ENCODE measurements at regions not wholly inside any gene's neighbourhood (a gene's known extent, or its start where the extent isn't known, plus 50 kb on each side); places are given as distances from the start of the nearest gene placed in this dataset.

GRCh38 chr7:145147865-145148264, 312.0 kb upstream of the TPK1 start:
- Histone ChIP-seq H3K4me1 (ENCODE audit: control insufficient read depth in 2 of 2, insufficient read depth in 2 of 2, low read length in 2 of 2) (no peaks in the 10 kb centered on the region), H3K27me3 (replicated peaks in 1 of 4; ENCODE audit: control extremely low read depth in 1 of 4, control insufficient read depth in 3 of 4, insufficient read depth in 4 of 4, low read length in 3 of 4) (no peaks in the 10 kb centered on the region), H3K4me3 (ENCODE audit: control extremely low read depth in 1 of 5, extremely low read depth in 1 of 5, insufficient read depth in 1 of 5, low read depth in 2 of 5, low read length in 4 of 5) (no peak overlapping the region), H4K20me1 (ENCODE audit: control insufficient read depth, insufficient read depth, low read length, poor library complexity, severe bottlenecking) (no peaks in the 10 kb centered on the region), H2AFZ (ENCODE audit: insufficient read depth, low read depth, low read length, poor library complexity, severe bottlenecking) (no peak overlapping the region), H3K4me2 (replicated peaks; ENCODE audit: low read depth, low read length, poor library complexity, severe bottlenecking) (no peak overlapping the region), H3K79me2 (ENCODE audit: control insufficient read depth, insufficient read depth, low read length) (no peaks in the 10 kb centered on the region), H3K9me3 (ENCODE audit: control extremely low read depth in 1 of 3, control insufficient read depth in 2 of 3, insufficient read depth in 1 of 3, low read length in 2 of 3) (no peaks in the 10 kb centered on the region), H3K27ac (ENCODE audit: low read length in 2 of 2) (no peak overlapping the region), H3K36me3 (replicated peaks in 1 of 2; ENCODE audit: control extremely low read depth in 1 of 2, control insufficient read depth in 1 of 2, extremely low read depth in 1 of 2, insufficient read depth in 2 of 2, low read length in 1 of 2) (no peaks in the 10 kb centered on the region), H3K9ac (ENCODE audit: low read length) (no peak overlapping the region)
- no peak for DNase-seq
- TF ChIP-seq CTCF (IDR thresholded peaks at IDR 0.05) (no peak), EZH2 (IDR thresholded peaks at IDR 0.05; ENCODE audit: borderline replicate concordance, insufficient read depth, low read depth, low read length, poor library complexity, severe bottlenecking) (no peak)
- Mint-ChIP-seq H3K27me3 (no peaks in the 10 kb centered on the region), H3K4me1 (no peaks in the 10 kb centered on the region), H3K4me3 (no peak overlapping the region), H3K9me3 (ENCODE audit: insufficient read depth) (no peaks in the 10 kb centered on the region), H3K27ac (no peak overlapping the region)
- no peak for ATAC-seq (ENCODE audit: low read depth)
- 50% methylated on average over 1 of the region's 2 CpGs for WGBS (ENCODE audit: insufficient coverage)
- CTCF ChIA-PET = no interaction called here
- intact Hi-C loops (cut with micrococcal nuclease) = no loop called here
- POLR2A ChIA-PET = no interaction called here

GRCh38 chr7:145143685-145144084, 307.8 kb upstream of the TPK1 start:
- CTCF ChIA-PET = no interaction called here
- TF ChIP-seq EZH2 (IDR thresholded peaks at IDR 0.05; ENCODE audit: borderline replicate concordance, insufficient read depth, low read depth, low read length, poor library complexity, severe bottlenecking) = no peak
- WGBS (ENCODE audit: insufficient coverage) = 80% methylated on average over 2 of the region's 5 CpGs

More at GRCh38 chr7:145143685-145144084, 307.8 kb upstream of the TPK1 start:
- no peak overlapping the region for H3K4me3 Mint-ChIP-seq
- no peak overlapping the region for H2AFZ ChIP-seq (ENCODE audit: insufficient read depth, low read depth, low read length, poor library complexity, severe bottlenecking)
- no peak overlapping the region for H3K27ac Mint-ChIP-seq
- H3K27me3 Mint-ChIP-seq = no peaks in the 10 kb centered on the region
- no peak for ATAC-seq (ENCODE audit: low read depth)
- no peaks in the 10 kb centered on the region for H3K36me3 ChIP-seq (replicated peaks in 1 of 2; ENCODE audit: control extremely low read depth in 1 of 2, control insufficient read depth in 1 of 2, extremely low read depth in 1 of 2, insufficient read depth in 2 of 2, low read length in 1 of 2)
- no peak overlapping the region for H3K4me3 ChIP-seq (ENCODE audit: control extremely low read depth in 1 of 5, extremely low read depth in 1 of 5, insufficient read depth in 1 of 5, low read depth in 2 of 5, low read length in 4 of 5)
- no peak overlapping the region for H3K4me2 ChIP-seq (replicated peaks; ENCODE audit: low read depth, low read length, poor library complexity, severe bottlenecking)
- intact Hi-C loops (cut with micrococcal nuclease) = no loop called here
- no peaks in the 10 kb centered on the region for H3K9me3 Mint-ChIP-seq (ENCODE audit: insufficient read depth)
- no peak overlapping the region for H3K27ac ChIP-seq (ENCODE audit: low read length in 2 of 2)
- no peak overlapping the region for H3K9ac ChIP-seq (ENCODE audit: low read length)
- H3K4me1 ChIP-seq (ENCODE audit: control insufficient read depth in 2 of 2, insufficient read depth in 2 of 2, low read length in 2 of 2) = no peaks in the 10 kb centered on the region
- POLR2A ChIA-PET = no interaction called here
- H3K9me3 ChIP-seq (ENCODE audit: control extremely low read depth in 1 of 3, control insufficient read depth in 2 of 3, insufficient read depth in 1 of 3, low read length in 2 of 3) = no peaks in the 10 kb centered on the region
- no peaks in the 10 kb centered on the region for H3K79me2 ChIP-seq (ENCODE audit: control insufficient read depth, insufficient read depth, low read length)
- no peaks in the 10 kb centered on the region for H3K27me3 ChIP-seq (replicated peaks in 1 of 4; ENCODE audit: control extremely low read depth in 1 of 4, control insufficient read depth in 3 of 4, insufficient read depth in 4 of 4, low read length in 3 of 4)
- no peaks in the 10 kb centered on the region for H3K4me1 Mint-ChIP-seq
- no peaks in the 10 kb centered on the region for H4K20me1 ChIP-seq (ENCODE audit: control insufficient read depth, insufficient read depth, low read length, poor library complexity, severe bottlenecking)
- no peak for DNase-seq
